ENCODE measurements at regions not wholly inside any gene's neighbourhood (a gene's known extent, or its start where the extent isn't known, plus 50 kb on each side); places are given as distances from the start of the nearest gene placed in this dataset.

GRCh38 chr13:64767054-64767453, 2463.1 kb downstream of the PCDH9 start:
- TF ChIP-seq CTCF (IDR thresholded peaks at IDR 0.05) (no peak), ZFX (IDR thresholded peaks at IDR 0.05; ENCODE audit: borderline replicate concordance) (no peak)

Measured in 22Rv1 (cell line).